Dedifferentiated amniotic fluid mesenchymal stem cell (primary cell): ENCODE measurements at regions not wholly inside any gene's neighbourhood (a gene's known extent, or its start where the extent isn't known, plus 50 kb on each side); places are given as distances from the start of the nearest gene placed in this dataset.

Experiments
- DNase-seq: peaks from one replicate; pipeline ENCODE4 v3.0.0-alpha.2; 2016; ENCODE audit errors: extremely low spot score

- no peak for DNase-seq
Observed at GRCh38 chr11:26088391-26088790, 243.5 kb upstream of the ANO3 start.

DNA sequence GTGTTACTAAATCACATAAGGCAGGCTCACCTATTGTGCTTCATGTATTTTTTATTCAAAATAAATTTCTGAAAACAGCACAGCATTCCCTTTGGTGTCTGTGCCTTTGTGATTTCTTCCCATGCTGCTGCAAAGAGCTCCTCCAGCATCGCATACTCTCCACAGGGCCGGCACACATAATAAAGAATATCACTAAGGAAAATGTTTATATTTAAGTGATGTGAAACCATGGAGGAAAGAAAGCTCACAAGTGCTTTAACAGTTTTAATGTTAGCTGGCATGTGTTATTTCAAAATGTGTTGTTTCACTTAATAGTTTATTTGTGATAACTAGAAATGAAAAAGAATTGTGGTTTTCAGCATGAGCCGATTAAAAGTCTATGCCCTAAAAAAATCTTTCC lies 241.3 kb upstream of the ANO3 start:
- no peak for DNase-seq

GRCh38 chr11:26093206-26093605 lies 238.7 kb upstream of the ANO3 start:
- DNase-seq, result no peak

- no peak for DNase-seq
Observed at GRCh38 chr11:26095340-26095739, 236.6 kb upstream of the ANO3 start.

DNA sequence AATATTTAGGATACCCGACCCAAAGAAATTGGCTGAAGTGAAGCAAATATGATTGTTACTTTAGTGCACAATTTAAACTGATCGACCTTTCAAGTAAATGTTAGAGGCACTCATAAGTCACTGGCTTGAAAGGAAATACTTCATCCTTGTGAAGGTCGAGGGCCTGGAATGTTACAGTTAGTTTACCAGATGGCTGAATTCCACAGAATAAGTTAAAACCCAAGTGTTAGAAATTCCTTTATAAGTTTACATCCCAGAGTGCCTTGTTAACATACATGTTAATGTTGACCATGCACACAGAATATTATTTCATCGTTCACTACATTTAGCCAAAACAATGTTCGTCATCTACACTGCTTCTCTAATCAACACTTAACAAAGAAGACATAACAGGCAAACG lies 235.5 kb upstream of the ANO3 start:
- DNase-seq, result no peak

DNA sequence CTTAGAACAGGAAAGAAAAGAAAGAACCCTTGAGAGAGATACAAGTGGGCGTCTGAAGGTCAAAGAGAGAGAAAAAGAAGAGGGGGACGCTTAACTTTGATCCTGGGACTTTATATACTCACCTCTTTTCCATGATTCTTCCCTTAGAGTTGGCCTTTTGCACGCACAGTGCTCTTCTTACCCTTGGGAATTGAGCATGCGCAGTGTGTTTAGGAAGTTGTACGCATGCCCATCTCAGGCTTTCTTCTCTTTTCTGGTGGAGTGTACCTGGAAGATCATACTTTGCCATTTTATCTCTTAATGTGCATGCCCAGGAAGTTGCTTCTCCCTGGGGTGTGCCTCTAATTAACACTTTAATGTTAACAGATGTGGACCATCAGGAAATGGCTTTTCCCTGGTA lies 229.6 kb upstream of the ANO3 start:
- no peak for DNase-seq

DNA sequence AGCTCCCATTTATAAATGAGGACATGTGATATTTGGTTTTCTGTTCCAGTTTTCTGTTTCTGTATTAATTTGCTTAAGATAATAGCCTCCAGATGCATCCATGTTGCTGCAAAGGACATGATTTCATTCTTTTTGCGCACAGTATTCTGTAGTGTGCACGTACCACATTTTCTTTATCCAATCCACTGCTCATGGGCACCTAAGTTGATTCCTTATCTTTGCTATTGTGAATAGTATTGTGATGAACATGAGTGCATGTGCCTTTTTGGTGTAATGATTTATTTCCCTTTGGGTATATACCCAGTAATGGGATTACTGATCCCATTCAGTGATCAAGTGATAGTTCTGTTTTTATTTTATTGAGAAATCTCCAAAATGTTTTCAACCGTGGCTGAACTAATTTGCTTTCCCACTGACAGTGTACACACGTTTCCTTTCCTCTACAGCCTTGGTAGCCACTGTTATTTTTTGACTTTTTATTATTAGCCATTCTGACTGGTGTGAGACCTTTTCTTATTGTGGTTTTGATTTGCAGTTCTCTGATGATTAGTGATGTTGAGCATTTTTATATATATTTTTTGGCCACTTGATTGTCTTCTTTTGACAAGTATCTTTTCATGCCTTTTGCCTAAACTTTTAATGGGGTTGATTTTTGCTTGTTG lies 226.0 kb upstream of the ANO3 start:
- no peak for DNase-seq

DNA sequence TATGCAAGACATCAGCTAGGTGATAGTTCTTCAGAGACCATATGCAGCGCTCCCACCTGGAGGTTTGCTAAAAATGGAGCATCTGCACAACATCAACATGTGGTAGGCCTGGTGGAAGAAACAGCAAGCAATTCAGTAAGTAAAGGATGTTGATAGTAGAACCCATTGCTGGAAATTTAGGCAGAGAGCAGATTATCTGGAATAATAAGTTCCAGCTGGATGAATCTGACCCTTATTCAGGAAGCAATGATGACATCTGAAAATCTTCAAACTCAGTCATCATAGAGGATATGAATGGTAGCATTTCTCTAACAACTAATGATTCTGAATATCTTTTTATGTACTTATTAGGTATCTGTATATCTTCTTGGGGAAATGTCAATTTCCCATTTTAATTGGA lies 225.2 kb upstream of the ANO3 start:
- DNase-seq, result no peak

GRCh38 chr11:26109658-26110368 lies 222.1 kb upstream of the ANO3 start:
- DNase-seq, result no peak

GRCh38 chr11:26112264-26112663 lies 219.7 kb upstream of the ANO3 start:
- DNase-seq, result no peak

GRCh38 chr11:26121466-26121865 lies 210.5 kb upstream of the ANO3 start:
- DNase-seq, result no peak

GRCh38 chr11:26126741-26127140 lies 205.2 kb upstream of the ANO3 start:
- DNase-seq, result no peak

DNA sequence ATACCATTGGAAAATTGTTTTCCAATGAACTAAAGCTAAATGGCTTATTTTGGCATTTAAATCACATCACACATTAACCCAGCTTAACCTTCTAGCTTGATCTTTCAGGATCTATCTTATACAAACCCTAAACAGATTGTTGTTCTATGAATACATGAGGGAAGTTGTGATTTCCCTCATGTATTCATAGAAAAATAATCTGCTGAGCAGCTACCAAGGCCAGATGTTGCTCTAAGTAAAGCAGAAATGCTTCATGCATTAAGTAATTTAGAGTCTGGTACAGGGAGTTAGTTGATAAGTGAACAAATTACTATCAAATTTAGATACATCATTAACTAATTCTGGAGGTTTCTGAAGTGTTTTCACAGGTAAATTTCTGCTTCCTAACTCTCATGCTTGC lies 204.6 kb upstream of the ANO3 start:
- DNase-seq, result no peak

DNA sequence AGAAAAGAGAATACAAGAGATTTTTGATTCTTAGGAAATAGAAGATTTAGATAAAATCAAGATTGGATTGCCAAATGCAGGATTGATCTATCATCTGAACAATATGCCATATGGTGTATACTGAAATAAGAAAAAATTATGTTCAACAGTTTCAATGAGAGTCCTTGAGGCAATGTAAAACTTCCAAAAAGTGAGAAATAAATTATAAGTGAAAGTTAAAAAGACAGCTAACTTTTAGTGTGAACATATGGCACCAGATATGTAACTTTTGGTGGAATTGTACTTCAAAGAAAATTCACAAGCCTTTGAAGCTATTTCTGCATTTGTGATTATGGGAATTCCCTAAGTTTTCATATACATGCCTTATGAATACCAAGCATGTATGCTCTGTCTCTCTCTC lies 200.5 kb upstream of the ANO3 start:
- DNase-seq, result no peak

- DNase-seq, result no peak
Observed at GRCh38 chr11:26134053-26134452, 197.9 kb upstream of the ANO3 start.

- no peak for DNase-seq
Observed at GRCh38 chr11:26134481-26135355, 197.2 kb upstream of the ANO3 start.

DNA sequence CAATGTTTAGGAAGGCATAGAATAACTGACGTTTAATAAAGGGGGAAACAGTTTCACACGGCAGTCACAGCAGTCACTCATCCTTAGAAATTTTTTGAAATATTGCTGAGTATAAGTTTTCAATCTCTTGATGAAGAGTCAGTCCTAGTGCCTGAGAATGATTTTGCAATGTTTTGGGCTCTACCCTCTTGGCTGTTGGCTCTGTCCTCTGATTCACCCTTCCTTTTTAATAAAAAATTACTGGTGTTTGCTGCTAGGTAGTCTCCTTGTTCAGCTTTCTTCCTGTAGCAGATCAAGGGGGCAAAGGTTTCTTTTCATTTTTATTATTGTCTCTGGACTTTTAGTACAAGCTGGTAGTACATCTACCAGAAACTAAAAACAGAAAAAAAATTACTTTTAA lies 194.3 kb upstream of the ANO3 start:
- DNase-seq, result no peak

GRCh38 chr11:26142891-26143290 lies 189.0 kb upstream of the ANO3 start:
- DNase-seq, result no peak

DNA sequence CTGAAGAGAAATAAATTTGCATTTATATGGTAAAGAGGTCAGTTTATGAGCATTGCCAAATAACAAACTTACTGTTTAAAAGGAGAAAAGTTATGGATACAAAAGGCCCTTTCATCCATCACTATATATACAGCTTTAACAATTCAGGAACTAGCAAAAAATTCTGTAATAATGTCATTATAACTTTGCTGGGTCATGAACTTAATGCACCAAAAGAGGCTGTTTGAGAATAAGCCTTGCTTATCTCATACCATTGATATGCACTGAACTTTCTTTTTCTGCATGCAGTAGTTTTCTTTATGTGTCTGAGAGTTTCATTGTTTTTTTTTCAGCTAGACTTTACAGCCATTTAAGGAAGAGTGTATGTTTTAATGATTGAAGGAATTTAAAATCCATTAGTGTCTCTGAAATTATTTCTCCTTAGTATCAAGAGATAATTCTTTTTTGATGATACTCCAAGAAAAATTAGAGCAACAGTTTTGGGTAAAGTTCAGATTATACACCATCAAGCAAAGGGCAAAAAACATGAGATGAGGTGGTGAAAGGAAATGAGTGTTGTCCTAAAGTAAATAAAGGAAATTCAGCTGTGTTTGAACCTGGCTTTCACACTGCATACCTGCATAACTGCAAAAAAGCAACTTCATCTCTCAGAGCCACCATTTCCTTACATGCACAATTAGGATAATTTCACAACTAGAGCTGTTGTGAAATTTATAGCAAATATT lies 188.2 kb upstream of the ANO3 start:
- no peak for DNase-seq

DNA sequence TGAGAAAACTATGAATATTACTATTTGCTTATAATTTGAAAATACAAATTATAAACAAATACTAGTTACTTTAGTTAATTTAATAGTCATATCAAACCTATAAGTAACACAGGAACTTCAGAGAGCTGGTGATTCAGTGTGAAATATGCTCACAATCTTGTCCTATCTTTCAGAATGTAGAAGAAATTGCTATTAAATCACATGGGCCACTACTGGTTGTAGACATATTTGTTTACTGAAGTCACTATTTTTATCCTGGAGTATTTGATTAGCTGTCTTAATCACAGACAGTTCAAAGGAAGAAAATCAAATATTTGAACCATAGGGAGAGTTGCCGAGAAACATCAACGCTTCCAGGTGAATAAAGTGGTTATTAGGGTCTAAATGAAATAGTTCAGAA lies 187.6 kb upstream of the ANO3 start:
- DNase-seq, result no peak

DNA sequence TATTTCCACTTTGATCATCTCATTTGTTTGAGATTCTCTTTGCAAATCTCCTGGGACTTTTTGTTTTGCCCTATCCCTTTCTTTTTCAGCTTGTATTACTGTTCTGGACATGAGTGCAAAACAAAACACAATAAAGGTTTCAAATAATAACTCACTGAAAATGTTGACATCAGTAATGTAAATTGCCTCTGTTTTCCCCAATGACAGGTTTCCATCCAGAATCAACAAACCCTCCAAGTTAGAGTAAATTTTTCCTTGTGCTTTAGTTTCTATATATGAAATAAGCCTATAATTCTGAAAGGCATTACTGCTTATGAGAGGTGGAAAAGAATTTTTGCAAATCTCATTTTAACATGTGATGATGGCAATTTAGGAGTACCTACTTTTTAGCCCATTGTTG lies 187.0 kb upstream of the ANO3 start:
- no peak for DNase-seq

- no peak for DNase-seq
Observed at GRCh38 chr11:26149585-26149984, 182.3 kb upstream of the ANO3 start.
